HG02970 (cell line): ENCODE measurements at regions not wholly inside any gene's neighbourhood (a gene's known extent, or its start where the extent isn't known, plus 50 kb on each side); places are given as distances from the start of the nearest gene placed in this dataset.

Experiments
- ATAC-seq: cut with Tn5 transposase; IDR thresholded peaks from one replicate; pipeline ENCODE4 v1.9.1; 2021; ENCODE audit warnings: mild to moderate bottlenecking, moderate library complexity, moderate number of reproducible peaks; ENCODE audit not compliant: unreplicated experiment, low FRiP score

DNA sequence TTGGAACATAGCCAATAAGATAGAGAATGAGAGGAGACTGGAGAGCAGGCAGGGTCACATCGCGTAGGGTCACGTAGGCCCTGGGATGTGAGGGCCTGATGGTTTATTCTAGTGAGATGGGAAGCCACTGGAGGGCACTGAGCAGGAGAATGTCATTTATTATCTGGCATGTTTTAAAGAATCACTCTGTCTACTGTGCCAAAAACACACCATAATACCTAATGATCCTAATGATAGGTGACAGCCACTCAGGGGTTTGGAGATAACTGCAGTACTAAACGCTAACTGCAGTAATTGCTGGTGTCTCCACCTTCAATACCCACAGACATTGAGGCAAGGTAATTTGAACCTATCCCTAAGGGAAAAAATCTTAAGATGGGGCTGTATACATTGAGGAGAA lies 185.4 kb downstream of the TTLL7 start:
- no peak for ATAC-seq

DNA sequence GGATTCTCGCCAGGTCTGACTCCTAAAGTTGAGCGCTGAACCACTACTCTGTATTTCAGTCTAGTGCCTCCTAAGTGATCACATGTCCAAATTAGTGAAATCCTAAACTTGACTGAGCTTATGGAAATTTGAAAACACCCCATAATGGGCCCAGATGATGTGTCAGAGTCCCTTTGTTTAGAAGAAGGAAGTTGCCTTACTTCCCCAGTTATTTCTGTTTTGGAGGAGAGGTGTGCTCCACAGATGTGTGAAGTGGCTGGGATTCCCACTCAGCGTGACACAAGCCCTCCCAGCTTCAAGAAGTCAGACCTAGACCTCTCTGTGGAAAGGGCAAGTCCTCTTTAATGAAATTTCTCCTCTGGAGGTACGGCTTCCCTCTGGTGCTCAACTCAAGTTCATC lies 188.8 kb downstream of the TTLL7 start:
- ATAC-seq = no peak

DNA sequence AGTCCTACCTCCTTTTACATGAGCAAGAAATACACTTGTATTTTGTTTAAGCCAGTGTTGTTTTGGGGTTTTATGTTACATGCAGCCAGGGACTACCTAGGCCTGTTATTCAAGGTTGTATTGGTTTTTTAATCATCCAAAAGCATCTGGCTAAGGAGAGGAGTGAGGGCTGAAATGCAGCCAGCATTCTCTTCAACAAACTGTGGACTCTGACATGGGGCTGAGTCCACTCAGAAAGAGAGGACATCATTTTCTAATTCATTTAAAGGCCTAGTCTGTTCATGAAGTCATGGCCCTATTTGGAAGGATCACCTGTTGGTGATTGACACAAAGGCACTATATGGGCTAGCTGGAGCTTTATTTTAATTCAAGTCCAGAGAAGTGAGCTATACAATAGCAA lies 190.4 kb downstream of the TTLL7 start:
- no peak for ATAC-seq

- ATAC-seq = no peak
Observed at GRCh38 chr1:83807821-83808220, 191.1 kb downstream of the TTLL7 start.

DNA sequence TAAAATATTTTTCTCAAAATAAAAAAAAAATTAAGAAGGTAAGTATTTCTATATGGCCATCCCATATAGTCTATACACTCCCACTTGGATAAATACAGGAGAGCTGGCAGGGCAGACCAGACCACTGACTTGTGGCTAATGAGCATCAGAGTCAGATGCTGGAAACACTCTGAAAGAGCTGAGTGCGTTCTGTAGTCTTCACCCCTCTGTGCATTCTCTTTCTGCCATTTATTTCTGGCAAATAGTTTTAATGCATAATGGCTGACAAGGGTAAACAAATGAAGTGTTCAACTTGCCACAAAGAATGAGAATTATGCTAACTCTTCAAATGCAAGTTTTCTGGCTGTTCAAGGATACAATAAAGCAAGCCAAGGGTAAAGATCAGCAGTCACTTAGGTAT lies 191.7 kb downstream of the TTLL7 start:
- no peak for ATAC-seq

GRCh38 chr1:83805921-83806320 lies 193.0 kb downstream of the TTLL7 start:
- ATAC-seq = no peak

- ATAC-seq = no peak
Observed at GRCh38 chr1:83802460-83803152, 196.3 kb downstream of the TTLL7 start.

- no peak for ATAC-seq
Observed at GRCh38 chr1:83802023-83802422, 196.9 kb downstream of the TTLL7 start.

DNA sequence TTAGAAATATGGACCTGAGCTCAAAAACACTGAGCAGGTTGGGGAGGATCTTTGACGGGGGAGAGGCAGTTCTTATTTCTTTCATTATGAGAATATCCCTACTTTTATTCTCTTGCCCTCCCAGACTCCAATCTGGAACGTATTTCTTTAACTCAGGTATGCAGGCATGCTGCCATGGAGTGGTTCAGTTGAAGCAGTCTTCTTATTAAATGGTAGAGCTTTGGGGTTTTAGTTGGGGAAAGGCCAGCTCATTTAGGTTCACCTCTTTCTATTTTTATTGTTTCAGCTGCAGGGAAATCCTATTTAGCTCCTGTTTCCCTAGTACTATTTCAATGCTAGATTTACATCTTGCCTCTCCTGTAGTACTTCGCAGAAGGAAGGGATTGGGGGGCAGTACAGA lies 198.9 kb downstream of the TTLL7 start:
- ATAC-seq = no peak

- ATAC-seq = no peak
Observed at GRCh38 chr1:83799594-83799993, 199.3 kb downstream of the TTLL7 start.

- ATAC-seq = no peak
Observed at GRCh38 chr1:83798965-83799364, 200.0 kb downstream of the TTLL7 start.

GRCh38 chr1:83796409-83796808 lies 202.5 kb downstream of the TTLL7 start:
- ATAC-seq = no peak

DNA sequence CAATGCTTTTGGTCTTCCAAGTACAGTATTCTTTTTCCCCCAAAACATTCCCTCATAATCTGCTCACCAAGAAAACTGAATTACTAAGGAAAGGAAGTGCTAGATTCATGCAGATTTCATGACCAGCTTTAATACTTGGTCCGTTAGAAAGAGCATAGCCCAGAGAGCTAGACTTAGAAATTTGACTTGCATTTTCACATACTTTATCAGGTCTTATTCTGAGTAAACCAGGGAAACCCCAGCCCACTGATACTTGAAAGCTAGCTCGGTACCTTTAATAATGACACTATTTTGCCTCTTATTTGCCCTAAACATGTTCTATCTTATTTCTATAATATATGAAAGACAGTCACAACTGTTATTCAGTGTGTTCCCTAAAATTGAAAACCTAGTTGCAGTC lies 204.5 kb downstream of the TTLL7 start:
- peak; percentile 74 for ATAC-seq

- no peak for ATAC-seq
Observed at GRCh38 chr1:83791821-83792437, 207.0 kb downstream of the TTLL7 start.

DNA sequence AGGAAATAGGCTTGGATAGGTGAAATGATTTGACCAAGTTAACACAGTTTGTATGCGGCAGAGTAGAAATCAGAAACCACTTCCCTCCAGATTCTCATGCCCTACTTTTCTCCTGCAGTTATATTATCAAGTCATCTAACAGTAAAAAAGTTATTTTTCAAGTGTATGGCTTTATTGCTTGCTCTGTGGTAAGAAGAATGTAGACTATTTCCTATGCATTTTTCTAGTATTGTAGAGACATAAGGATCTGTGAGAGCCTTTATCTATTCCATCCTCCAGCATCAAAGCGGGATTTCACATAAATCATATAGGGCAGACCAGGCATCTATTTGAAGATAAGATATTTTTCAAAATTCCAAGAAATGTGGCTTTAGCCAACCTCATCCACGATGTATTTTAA lies 208.5 kb downstream of the TTLL7 start:
- no peak for ATAC-seq

DNA sequence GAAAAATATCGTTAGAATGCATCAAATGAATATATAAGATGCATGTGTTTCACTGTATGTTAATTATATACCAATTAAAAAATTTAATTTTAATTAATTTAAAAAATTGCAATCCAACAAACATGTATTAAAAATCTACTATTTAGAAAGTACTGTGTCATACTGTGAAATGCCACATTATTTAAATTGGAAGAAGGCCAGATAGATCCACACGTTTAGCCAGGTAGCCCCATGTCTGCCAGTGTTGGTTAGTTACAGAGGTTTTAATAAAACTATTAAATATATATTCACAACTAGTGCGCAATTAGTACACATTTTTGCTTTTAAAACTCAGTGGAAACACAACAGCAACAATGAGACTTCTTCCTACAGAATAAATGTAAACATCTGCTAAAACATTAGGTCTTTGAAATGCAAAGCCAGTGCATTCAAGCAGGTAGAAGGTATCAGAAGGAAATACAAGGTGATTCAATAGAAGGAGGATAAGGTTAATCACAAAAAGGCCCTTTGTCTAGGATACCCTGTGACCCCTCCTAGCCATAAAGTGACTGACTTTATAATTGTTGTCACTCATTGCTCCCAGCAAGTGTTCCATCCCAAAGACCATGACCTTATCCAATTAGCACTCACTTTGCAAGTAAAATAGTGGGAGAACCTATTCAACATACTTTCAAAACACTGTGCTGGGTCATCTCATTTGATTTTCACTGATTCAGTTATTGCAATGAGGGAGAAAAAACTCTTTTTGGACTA lies 211.5 kb downstream of the TTLL7 start:
- no peak for ATAC-seq

- no peak for ATAC-seq
Observed at GRCh38 chr1:83781667-83782066, 217.3 kb downstream of the TTLL7 start.

GRCh38 chr1:83779565-83779964 lies 219.4 kb downstream of the TTLL7 start:
- no peak for ATAC-seq

GRCh38 chr1:83777758-83778101 lies 221.2 kb downstream of the TTLL7 start:
- ATAC-seq = no peak

- ATAC-seq = no peak
Observed at GRCh38 chr1:83776913-83777757, 221.8 kb downstream of the TTLL7 start.
